Urinary bladder (tissue), 3 donors: ENCODE measurements at regions not wholly inside any gene's neighbourhood (a gene's known extent, or its start where the extent isn't known, plus 50 kb on each side); places are given as distances from the start of the nearest gene placed in this dataset.

Experiments used
- DNase-seq: peaks from one replicate; pipeline ENCODE4 v3.0.0-alpha.2; 2015; ENCODE audit errors: extremely low spot score
- H3K27ac ChIP-seq: one replicate; pipeline ENCODE4 v1.5.1; 2013; ENCODE audit warnings: low read depth, mild to moderate bottlenecking, moderate library complexity
- H3K36me3 ChIP-seq: one replicate; pipeline ENCODE4 v1.6.1; 2013; ENCODE audit warnings: mild to moderate bottlenecking, moderate library complexity; ENCODE audit not compliant: insufficient read depth
- H3K4me1 ChIP-seq: one replicate; pipeline ENCODE4 v1.6.1; 2013; ENCODE audit warnings: mild to moderate bottlenecking, moderate library complexity; ENCODE audit not compliant: insufficient read depth
- H3K4me3 ChIP-seq: one replicate; pipeline ENCODE4 v1.5.1; 2013; ENCODE audit warnings: low read depth, low read length
- WGBS: extraction: QIAGEN DNeasy Blood & Tissue Kit; methylation state at CpG from one replicate; pipeline ENCODE4 v1.1.7; 2013; 5-methylcytosine and 5-hydroxymethylcytosine counted together
- donor health status: healthy with polysubstance abuse.
- donor health status: healthy.

GRCh38 chrX:34576864-34577263, 80.2 kb downstream of the TMEM47 start:
- no peak for DNase-seq
- no peak overlapping the region for H3K27ac ChIP-seq
- H3K4me3 ChIP-seq = no peak overlapping the region
- no peaks in the 10 kb centered on the region for H3K4me1 ChIP-seq
- H3K36me3 ChIP-seq = no peaks in the 10 kb centered on the region

- 63% methylated on average over 2 of the region's 2 CpGs for WGBS
- no peaks in the 10 kb centered on the region for H3K4me1 ChIP-seq
Measured at GRCh38 chrX:34565981-34566380, 91.1 kb downstream of the TMEM47 start.

DNA sequence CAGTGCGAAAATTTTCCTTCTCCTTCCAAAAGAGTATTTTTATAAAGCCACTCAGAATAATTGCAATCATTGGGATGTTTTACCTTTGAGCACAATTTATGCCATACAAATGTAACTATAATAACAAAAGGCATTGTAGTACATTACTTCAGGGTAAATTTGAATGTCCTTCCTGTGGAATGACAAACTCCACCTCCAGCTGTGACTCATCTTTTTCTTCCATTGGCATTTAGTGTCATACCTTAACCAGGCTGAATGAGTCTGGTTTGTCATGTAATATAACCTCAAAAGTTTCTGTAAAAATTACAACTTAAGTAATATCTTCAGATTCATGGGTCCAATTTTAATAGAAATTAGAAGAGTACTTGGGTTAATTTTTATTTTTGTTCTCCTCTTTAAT, 93.3 kb downstream of the TMEM47 start:
- H3K27ac ChIP-seq = no peak overlapping the region
- no peaks in the 10 kb centered on the region for H3K36me3 ChIP-seq
- no peak overlapping the region for H3K4me3 ChIP-seq
- DNase-seq = no peak
- no peaks in the 10 kb centered on the region for H3K4me1 ChIP-seq
- WGBS = 84% methylated on average over 1 of the region's 1 CpG

More at GRCh38 chrX:34565981-34566380, 91.1 kb downstream of the TMEM47 start:
- no peak for DNase-seq
- no peaks in the 10 kb centered on the region for H3K36me3 ChIP-seq
- no peak overlapping the region for H3K4me3 ChIP-seq
- no peak overlapping the region for H3K27ac ChIP-seq

GRCh38 chrX:34563061-34563460, 94.0 kb downstream of the TMEM47 start:
- H3K27ac ChIP-seq = no peak overlapping the region
- no peak for DNase-seq
- H3K4me1 ChIP-seq = no peaks in the 10 kb centered on the region
- no peak overlapping the region for H3K4me3 ChIP-seq
- 27% methylated on average over 2 of the region's 2 CpGs for WGBS
- no peaks in the 10 kb centered on the region for H3K36me3 ChIP-seq

DNA sequence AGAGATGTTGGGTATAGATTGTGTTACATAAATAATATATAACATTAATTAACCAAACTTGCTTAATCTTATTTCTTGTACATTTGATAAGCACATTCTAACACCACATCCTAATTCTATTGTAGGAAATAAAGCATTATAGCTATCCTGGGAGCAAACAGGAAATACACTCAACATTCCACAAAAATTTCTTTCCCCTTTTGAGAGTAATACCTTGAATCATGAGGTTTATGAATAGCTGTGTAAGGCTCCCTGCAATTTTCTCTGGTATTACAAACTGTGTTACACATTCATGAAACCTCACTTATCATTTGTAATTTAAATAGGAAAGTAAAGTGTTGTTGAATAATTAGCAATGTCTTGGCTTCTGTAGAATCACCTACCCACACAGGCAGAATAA, 95.1 kb downstream of the TMEM47 start:
- no peak overlapping the region for H3K4me3 ChIP-seq
- no peak overlapping the region for H3K27ac ChIP-seq
- no peak for DNase-seq
- H3K4me1 ChIP-seq = no peaks in the 10 kb centered on the region
- no peaks in the 10 kb centered on the region for H3K36me3 ChIP-seq

DNA sequence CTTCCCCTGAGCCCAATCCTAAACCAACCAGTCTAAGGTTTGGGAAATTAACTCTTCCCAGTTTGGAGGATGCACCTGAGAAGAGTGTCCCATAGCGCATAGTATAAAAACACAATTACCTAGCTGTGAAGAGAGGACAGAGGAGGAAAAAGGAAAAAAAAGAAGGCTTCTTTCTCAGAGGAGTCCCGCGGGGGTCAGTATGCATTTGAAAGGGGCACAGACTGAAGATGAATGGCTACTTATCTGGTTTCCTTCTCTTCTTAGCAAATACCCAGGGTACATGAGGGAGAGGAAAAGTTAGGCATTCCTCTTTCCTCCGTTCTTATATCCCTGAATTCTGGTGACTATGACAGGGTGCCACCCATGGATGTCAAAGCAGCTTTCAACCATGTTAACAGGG, 96.9 kb downstream of the TMEM47 start:
- WGBS = 78% methylated on average over 4 of the region's 4 CpGs
- no peak overlapping the region for H3K27ac ChIP-seq
- no peaks in the 10 kb centered on the region for H3K36me3 ChIP-seq
- H3K4me1 ChIP-seq = no peaks in the 10 kb centered on the region
- H3K4me3 ChIP-seq = no peak overlapping the region
- DNase-seq = no peak

DNA sequence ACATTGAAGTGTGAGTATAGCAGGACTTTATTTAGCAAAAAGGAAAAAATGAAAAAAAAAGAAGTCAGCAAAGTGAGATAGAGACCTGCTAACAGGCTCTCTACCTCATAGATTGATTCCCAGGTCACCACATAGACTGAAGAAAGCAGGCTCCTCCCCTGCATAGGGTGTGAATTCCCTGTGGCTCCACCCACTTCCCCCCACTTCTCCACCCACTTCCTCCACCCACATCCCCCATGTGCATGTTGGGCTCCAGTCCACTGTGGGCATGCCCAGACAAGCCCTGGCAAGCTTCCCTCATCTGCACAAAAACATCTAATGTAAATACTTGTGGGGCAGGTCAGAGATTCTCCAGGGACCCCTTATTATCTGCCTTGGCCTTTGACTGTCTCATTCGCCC, 97.8 kb downstream of the TMEM47 start:
- 53% methylated on average over 1 of the region's 1 CpG for WGBS
- H3K4me1 ChIP-seq = no peaks in the 10 kb centered on the region
- H3K27ac ChIP-seq = no peak overlapping the region
- H3K4me3 ChIP-seq = no peak overlapping the region
- no peak for DNase-seq
- no peaks in the 10 kb centered on the region for H3K36me3 ChIP-seq

GRCh38 chrX:34557733-34558132, 99.4 kb downstream of the TMEM47 start:
- H3K4me1 ChIP-seq = no peaks in the 10 kb centered on the region
- no peak overlapping the region for H3K27ac ChIP-seq
- DNase-seq = no peak
- H3K4me3 ChIP-seq = no peak overlapping the region
- no peaks in the 10 kb centered on the region for H3K36me3 ChIP-seq
- 84% methylated on average over 1 of the region's 1 CpG for WGBS

DNA sequence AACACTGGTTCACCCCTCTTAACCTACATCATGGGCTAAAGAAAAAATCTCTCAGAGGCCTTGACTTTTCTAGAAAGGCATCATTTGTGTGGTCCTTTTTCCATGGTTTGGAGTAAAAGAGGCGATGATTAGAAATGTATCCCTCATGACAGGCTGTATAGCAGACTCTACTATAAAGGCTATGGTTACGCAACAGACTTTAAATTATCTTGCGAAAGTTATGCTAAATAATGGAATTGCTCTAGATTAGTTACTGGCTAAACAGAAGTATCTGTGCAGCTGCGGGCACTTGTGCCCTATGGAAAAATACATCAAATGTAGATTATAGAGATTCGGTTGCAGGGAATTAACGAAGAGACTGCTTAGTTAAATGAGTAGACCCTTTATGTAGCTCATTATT, 101.6 kb downstream of the TMEM47 start:
- no peaks in the 10 kb centered on the region for H3K4me1 ChIP-seq
- H3K4me3 ChIP-seq = no peak overlapping the region
- DNase-seq = no peak
- 92% methylated on average over 6 of the region's 6 CpGs for WGBS
- H3K36me3 ChIP-seq = no peaks in the 10 kb centered on the region
- no peak overlapping the region for H3K27ac ChIP-seq

DNA sequence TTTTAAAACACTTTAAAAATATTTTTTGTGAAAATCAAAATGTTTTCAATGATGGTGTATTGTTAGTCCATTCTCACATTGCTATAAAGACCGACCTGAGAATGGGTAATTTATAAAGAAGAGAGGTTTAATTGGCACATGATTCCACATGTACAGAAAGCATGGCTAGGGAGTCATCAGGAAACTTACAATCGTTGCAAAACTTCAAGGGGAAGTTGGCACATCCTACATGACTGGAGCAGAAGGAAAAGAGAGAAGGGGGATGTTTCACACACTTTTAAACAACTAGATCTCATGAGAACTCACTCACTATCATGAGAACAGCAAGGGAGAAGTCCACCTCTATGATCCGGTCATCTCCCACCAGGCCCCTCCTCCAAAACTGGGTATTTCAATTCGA, 110.7 kb downstream of the TMEM47 start:
- WGBS = 70% methylated on average over 4 of the region's 4 CpGs
- Histone ChIP-seq H3K27ac (no peak overlapping the region), H3K4me3 (no peak overlapping the region), H3K36me3 (no peaks in the 10 kb centered on the region), H3K4me1 (no peaks in the 10 kb centered on the region)
- DNase-seq = no peak

DNA sequence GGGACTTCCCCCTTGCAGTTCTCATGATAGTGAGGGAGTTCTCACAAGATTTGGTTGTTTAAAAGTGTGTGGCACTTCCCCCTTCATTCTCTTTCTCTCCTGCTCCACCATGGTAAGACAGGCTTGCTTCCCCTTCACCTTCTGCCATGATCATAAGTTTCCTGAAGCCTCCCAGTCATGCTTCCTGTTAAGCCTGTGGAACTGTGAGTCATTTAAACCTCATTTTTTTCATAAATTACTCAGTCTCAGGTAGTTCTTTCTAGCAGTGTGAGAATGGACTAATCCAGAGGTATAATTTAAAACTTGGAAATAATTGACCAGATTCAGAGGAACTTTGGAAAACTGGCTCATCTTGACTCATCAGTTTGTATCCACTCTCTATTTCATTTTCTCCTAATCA, 129.0 kb downstream of the TMEM47 start:
- no peak for DNase-seq

DNA sequence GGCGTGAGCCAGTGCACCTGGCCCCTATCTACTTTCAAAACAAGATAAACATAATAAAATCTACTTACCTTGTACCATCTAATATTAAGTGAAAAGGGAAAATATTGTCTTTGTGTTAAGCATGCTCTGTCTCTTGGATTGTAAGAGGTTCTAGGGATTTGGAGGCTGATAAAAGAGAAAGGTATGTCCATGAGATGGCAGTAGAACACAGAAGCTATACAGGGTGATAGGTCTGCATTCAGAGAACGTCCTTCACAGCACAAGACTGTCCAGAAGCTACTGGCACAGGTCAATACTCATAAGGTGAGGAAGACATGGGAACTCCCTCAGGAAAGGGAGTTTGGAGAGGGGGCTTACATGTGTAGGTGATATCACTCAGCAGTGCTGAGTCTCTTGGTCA, 135.5 kb downstream of the TMEM47 start:
- no peak for DNase-seq
- H3K4me3 ChIP-seq = no peak overlapping the region
- WGBS = 44% methylated on average over 2 of the region's 2 CpGs
- no peak overlapping the region for H3K27ac ChIP-seq
- no peaks in the 10 kb centered on the region for H3K36me3 ChIP-seq
- no peaks in the 10 kb centered on the region for H3K4me1 ChIP-seq

More for the DNA sequence above, 129.0 kb downstream of the TMEM47 start:
- Histone ChIP-seq H3K36me3 (no peaks in the 10 kb centered on the region), H3K27ac (no peak overlapping the region), H3K4me1 (no peaks in the 10 kb centered on the region), H3K4me3 (no peak overlapping the region)

DNA sequence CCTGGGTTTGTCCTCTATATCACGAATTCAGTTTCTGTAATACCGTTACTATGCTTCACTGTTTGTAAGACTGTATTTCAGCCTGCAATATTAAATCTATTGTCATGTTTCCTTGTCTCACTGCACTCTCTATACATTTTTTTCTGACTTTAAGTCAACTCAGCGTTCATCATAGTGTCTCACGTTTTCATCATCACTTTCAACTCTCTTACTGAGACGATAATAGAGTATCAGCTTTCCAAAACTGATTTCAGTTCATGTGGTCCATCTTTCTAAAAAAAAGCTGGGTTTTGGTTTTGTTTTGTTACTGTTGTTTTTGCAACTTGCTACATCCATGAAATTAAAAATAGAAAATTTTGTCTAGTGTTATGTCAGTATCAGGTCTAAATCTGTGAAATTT, 147.7 kb downstream of the TMEM47 start:
- no peaks in the 10 kb centered on the region for H3K4me1 ChIP-seq
- H3K27ac ChIP-seq = no peak overlapping the region
- DNase-seq = no peak
- H3K36me3 ChIP-seq = no peaks in the 10 kb centered on the region
- H3K4me3 ChIP-seq = no peak overlapping the region
- WGBS = 85% methylated on average over 5 of the region's 5 CpGs

- 43% methylated on average over 3 of the region's 3 CpGs for WGBS
- H3K36me3 ChIP-seq = no peaks in the 10 kb centered on the region
Measured at GRCh38 chrX:34503119-34503518, 154.0 kb downstream of the TMEM47 start.

GRCh38 chrX:34493086-34493485, 164.0 kb downstream of the TMEM47 start:
- Histone ChIP-seq H3K27ac (no peak overlapping the region), H3K36me3 (no peaks in the 10 kb centered on the region), H3K4me3 (no peak overlapping the region), H3K4me1 (no peaks in the 10 kb centered on the region)
- 70% methylated on average over 4 of the region's 4 CpGs for WGBS
- DNase-seq = no peak

More at GRCh38 chrX:34503119-34503518, 154.0 kb downstream of the TMEM47 start:
- Histone ChIP-seq H3K4me1 (no peaks in the 10 kb centered on the region), H3K27ac (no peak overlapping the region), H3K4me3 (no peak overlapping the region)
- no peak for DNase-seq
